ENCODE measurements at regions not wholly inside any gene's neighbourhood (a gene's known extent, or its start where the extent isn't known, plus 50 kb on each side); places are given as distances from the start of the nearest gene placed in this dataset.

- TF ChIP-seq CTCF (IDR thresholded peaks at IDR 0.05): no peak
- no peak for TF ChIP-seq POLR2A (IDR thresholded peaks at IDR 0.05)
Measured at GRCh38 chr4:81599742-81600380, 128.2 kb upstream of the RASGEF1B start.
